Nephron (organoid): ENCODE measurements at regions not wholly inside any gene's neighbourhood (a gene's known extent, or its start where the extent isn't known, plus 50 kb on each side); places are given as distances from the start of the nearest gene placed in this dataset.

Experiments used
- H3K27ac Mint-ChIP-seq, 3 experiments: 2 replicates each; pipeline ENCODE4 v1.8.0; 2020; ENCODE audit warnings: mixed read lengths in 3 of 3, mild to moderate bottlenecking in 2 of 3, moderate library complexity in 1 of 3
- H3K27me3 Mint-ChIP-seq: 2 replicates; pipeline ENCODE4 v1.8.0; 2021; ENCODE audit warnings: low read depth, mild to moderate bottlenecking, moderate library complexity, mixed read lengths
- H3K36me3 Mint-ChIP-seq: 2 replicates; pipeline ENCODE4 v1.8.0; 2020; ENCODE audit warnings: low read depth, mixed read lengths
- H3K4me1 Mint-ChIP-seq: 2 replicates; pipeline ENCODE4 v1.8.0; 2020; ENCODE audit warnings: mixed read lengths
- H3K4me3 Mint-ChIP-seq, 3 experiments: 2 replicates each; pipeline ENCODE4 v1.8.0; 2020; ENCODE audit warnings: mild to moderate bottlenecking in 3 of 3, mixed read lengths in 3 of 3, moderate library complexity in 2 of 3
- H3K9me3 Mint-ChIP-seq: 2 replicates; pipeline ENCODE4 v1.8.0; 2020; ENCODE audit warnings: mixed read lengths
- CTCF ChIP-seq, 3 experiments: fragments of 200-600 bp; sonication (generic); IDR thresholded peaks; one replicate each; pipeline ENCODE4 v1.5.0; 2021; ENCODE audit warnings: antibody characterized with exemption in 3 of 3; ENCODE audit not compliant: unreplicated experiment in 3 of 3

GRCh38 chr12:126163984-126164383 lies 1098.7 kb downstream of the AACS start:
- no peaks in the 10 kb centered on the region for H3K4me1 Mint-ChIP-seq
- H3K4me3 Mint-ChIP-seq: no peak overlapping the region
- no peak overlapping the region for H3K27ac Mint-ChIP-seq
- H3K9me3 Mint-ChIP-seq: no peaks in the 10 kb centered on the region
- H3K27me3 Mint-ChIP-seq: peaks cover 7% of the 10 kb centered on the region
- no peak for TF ChIP-seq CTCF (IDR thresholded peaks at IDR 0.05; ENCODE audit: unreplicated experiment in 3 of 3)
- no peaks in the 10 kb centered on the region for H3K36me3 Mint-ChIP-seq

GRCh38 chr12:126171937-126172559 lies 1106.8 kb downstream of the AACS start:
- no peak overlapping the region for H3K4me3 Mint-ChIP-seq
- TF ChIP-seq CTCF (IDR thresholded peaks at IDR 0.05; ENCODE audit: unreplicated experiment in 3 of 3): no peak

GRCh38 chr12:126182619-126183236 lies 1117.5 kb downstream of the AACS start:
- Mint-ChIP-seq H3K27me3 (peaks cover 26% of the 10 kb centered on the region), H3K27ac (peak overlapping the region in 2 of 3 experiments; percentile 15 to 36), H3K36me3 (no peaks in the 10 kb centered on the region), H3K9me3 (peaks cover 15% of the 10 kb centered on the region), H3K4me3 (no peak overlapping the region), H3K4me1 (peaks cover 26% of the 10 kb centered on the region)
- no peak for TF ChIP-seq CTCF (IDR thresholded peaks at IDR 0.05; ENCODE audit: unreplicated experiment in 3 of 3)

More at GRCh38 chr12:126171937-126172559, 1106.8 kb downstream of the AACS start:
- H3K4me1 Mint-ChIP-seq: no peaks in the 10 kb centered on the region
- H3K9me3 Mint-ChIP-seq: no peaks in the 10 kb centered on the region
- peaks cover 7% of the 10 kb centered on the region for H3K27me3 Mint-ChIP-seq
- no peaks in the 10 kb centered on the region for H3K36me3 Mint-ChIP-seq
- H3K27ac Mint-ChIP-seq: no peak overlapping the region

- H3K27ac Mint-ChIP-seq: no peak overlapping the region
Observed at GRCh38 chr12:126185025-126185424, 1119.8 kb downstream of the AACS start.

GRCh38 chr12:126189856-126190255 lies 1124.6 kb downstream of the AACS start:
- H3K27me3 Mint-ChIP-seq: peaks cover 84% of the 10 kb centered on the region

More at GRCh38 chr12:126185025-126185424, 1119.8 kb downstream of the AACS start:
- Mint-ChIP-seq H3K4me1 (peaks cover 24% of the 10 kb centered on the region), H3K36me3 (no peaks in the 10 kb centered on the region), H3K4me3 (no peak overlapping the region), H3K9me3 (peaks cover 13% of the 10 kb centered on the region), H3K27me3 (peaks cover 49% of the 10 kb centered on the region)
- TF ChIP-seq CTCF (IDR thresholded peaks at IDR 0.05; ENCODE audit: unreplicated experiment in 3 of 3): no peak

More at GRCh38 chr12:126189856-126190255, 1124.6 kb downstream of the AACS start:
- Mint-ChIP-seq H3K4me3 (no peak overlapping the region), H3K27ac (no peak overlapping the region), H3K9me3 (no peaks in the 10 kb centered on the region), H3K36me3 (no peaks in the 10 kb centered on the region), H3K4me1 (peaks cover 10% of the 10 kb centered on the region)
- no peak for TF ChIP-seq CTCF (IDR thresholded peaks at IDR 0.05; ENCODE audit: unreplicated experiment in 3 of 3)
